OCI-LY7 (cell line): ENCODE measurements at regions not wholly inside any gene's neighbourhood (a gene's known extent, or its start where the extent isn't known, plus 50 kb on each side); places are given as distances from the start of the nearest gene placed in this dataset.

Experiments
- CTCF ChIP-seq: fragments of 200-600 bp; sonication (generic); conservative IDR thresholded peaks from 2 replicates; pipeline ENCODE4 v1.5.1; 2014; ENCODE audit warnings: mild to moderate bottlenecking, antibody characterized with exemption, low read length, moderate library complexity, mixed read lengths
- EZH2phosphoT487 ChIP-seq: fragments of 200-600 bp; sonication (generic); IDR thresholded peaks from 2 replicates; pipeline ENCODE4 v1.6.1; 2018; ENCODE audit warnings: low read depth, borderline replicate concordance, mild to moderate bottlenecking, mixed run types, antibody characterized with exemption, low read length, moderate library complexity, mixed read lengths

GRCh38 chr6:167735951-167736288 lies 90.8 kb upstream of the AFDN start:
- TF ChIP-seq CTCF, result no peak
- TF ChIP-seq EZH2phosphoT487, result no peak
